Caco-2 (cell line): ENCODE measurements at regions not wholly inside any gene's neighbourhood (a gene's known extent, or its start where the extent isn't known, plus 50 kb on each side); places are given as distances from the start of the nearest gene placed in this dataset.
"Not testable (repeated sequence)": the region's sequence is repeated elsewhere in the genome, so short reads cannot be mapped to it uniquely, and the experiment has no call there.

Experiments
- BruUV-seq: library from RNA; stranded (reverse); fragments of 400-500 nt; replicated peaks from 2 replicates; lab custom pipeline; 2021; lab: Mats Ljungman, UMichigan
- CTCF ChIA-PET: fragments of 300-600 bp; sonication (Branson Sonifier 250); formaldehyde crosslinking; loops from one replicate; lab custom pipeline; 2022; ENCODE audit warnings: antibody characterized with exemption; lab: Charles Lee
- POLR2A ChIA-PET: fragments of 300-600 bp; sonication (Branson Sonifier 250); formaldehyde crosslinking; loops from one replicate; lab custom pipeline; 2022; ENCODE audit warnings: antibody characterized with exemption; lab: Charles Lee
- DNase-seq, 2 experiments: peaks; one replicate each; pipeline versions ENCODE4 v3.0.0 to v3.0.0-alpha.2; 2020 to 2022
- H3K27me3 ChIP-seq: replicated peaks from 2 replicates; pipeline ENCODE4 v1.6.0; 2011; ENCODE audit warnings: low read length; ENCODE audit not compliant: control insufficient read depth, insufficient read depth
- H3K36me3 ChIP-seq: 2 replicates; pipeline ENCODE4 v1.5.1; 2011; ENCODE audit warnings: low read length; ENCODE audit not compliant: control insufficient read depth, insufficient read depth
- H3K4me1 ChIP-seq: fragments of 250-450 bp; sonication (Bioruptor Pico); 2 replicates; pipeline ENCODE4 v1.5.1; 2020; ENCODE audit warnings: mild to moderate bottlenecking
- H3K4me3 ChIP-seq: 2 replicates; pipeline ENCODE4 v1.5.1; 2011; ENCODE audit warnings: low read depth, mild to moderate bottlenecking, control low read depth, low read length
- H3K9me3 ChIP-seq: fragments of 250-450 bp; sonication (Bioruptor Pico); 2 replicates; pipeline ENCODE4 v1.5.1; 2020; ENCODE audit warnings: mild to moderate bottlenecking, moderate library complexity
- H3K27ac Mint-ChIP-seq: one replicate; pipeline ENCODE4 v1.8.0; 2022; ENCODE audit warnings: mixed read lengths; ENCODE audit not compliant: unreplicated experiment
- H3K27me3 Mint-ChIP-seq: one replicate; pipeline ENCODE4 v1.8.0; 2022; ENCODE audit warnings: mixed read lengths; ENCODE audit not compliant: insufficient read depth, unreplicated experiment
- H3K36me3 Mint-ChIP-seq: one replicate; pipeline ENCODE4 v1.8.0; 2022; ENCODE audit warnings: mild to moderate bottlenecking, mixed read lengths; ENCODE audit not compliant: insufficient read depth, unreplicated experiment
- H3K4me1 Mint-ChIP-seq: one replicate; pipeline ENCODE4 v1.8.0; 2022; ENCODE audit warnings: low read depth, mixed read lengths; ENCODE audit not compliant: unreplicated experiment
- H3K4me3 Mint-ChIP-seq: one replicate; pipeline ENCODE4 v1.8.0; 2022; ENCODE audit warnings: mild to moderate bottlenecking, moderate library complexity, mixed read lengths; ENCODE audit not compliant: unreplicated experiment
- H3K9me3 Mint-ChIP-seq: one replicate; pipeline ENCODE4 v1.8.0; 2022; ENCODE audit warnings: mixed read lengths; ENCODE audit not compliant: unreplicated experiment
- CTCF ChIP-seq, 2 experiments: fragments of 200-600 bp in 1 of 2; IDR thresholded peaks; 1 replicate in 1 of 2; 2 replicates in 1 of 2; pipeline versions ENCODE4 v1.5.1 to v1.8.0; 2011 to 2022; ENCODE audit warnings: antibody characterized with exemption in 1 of 2, control low read depth in 1 of 2, inconsistent platforms in 1 of 2, low read depth in 1 of 2, low read length in 1 of 2, mild to moderate bottlenecking in 1 of 2, moderate library complexity in 1 of 2; ENCODE audit not compliant: insufficient read depth in 1 of 2, severe bottlenecking in 1 of 2, unreplicated experiment in 1 of 2
- intact Hi-C: fragments of 100-400 bp; cut with micrococcal nuclease; formaldehyde crosslinking; loops from one replicate; pipeline ENCODE4 v1.10.0; 2022; ENCODE audit not compliant: unreplicated experiment

GRCh38 chr5:37931541-37931940, 91.7 kb upstream of the GDNF start:
- H3K4me1 Mint-ChIP-seq, result no peaks in the 10 kb centered on the region
- no peaks in the 10 kb centered on the region for H3K36me3 Mint-ChIP-seq
- Histone ChIP-seq H3K27me3 (no peaks in the 10 kb centered on the region), H3K36me3 (no peaks in the 10 kb centered on the region), H3K4me1 (no peaks in the 10 kb centered on the region), H3K4me3 (no peak overlapping the region), H3K9me3 (no peaks in the 10 kb centered on the region; the same call in 1 of the 2 replicates)
- intact Hi-C loops, result loop anchor here (10.0 kb wide), 1 partner anchor 263 kb away; no protein-coding TSS in a partner anchor
- no peak for DNase-seq
- ChIA-PET POLR2A (no interaction called here), CTCF (no interaction called here)
- H3K27me3 Mint-ChIP-seq, result peaks cover 16% of the 10 kb centered on the region
- no peak overlapping the region for H3K4me3 Mint-ChIP-seq
- no peak for TF ChIP-seq CTCF (IDR thresholded peaks at IDR 0.05; ENCODE audit: insufficient read depth in 1 of 2, low read depth in 1 of 2, low read length in 1 of 2, severe bottlenecking in 1 of 2, unreplicated experiment in 1 of 2)
- BruUV-seq, result no TSS peak
- no peaks in the 10 kb centered on the region for H3K9me3 Mint-ChIP-seq
- no peak overlapping the region for H3K27ac Mint-ChIP-seq

GRCh38 chr5:37930350-37930749, 90.5 kb upstream of the GDNF start:
- no peak for DNase-seq
- intact Hi-C loops, result loop anchor here (10.0 kb wide), 1 partner anchor 264 kb away; no protein-coding TSS in a partner anchor
- no peak overlapping the region for H3K27ac Mint-ChIP-seq
- POLR2A ChIA-PET, result no interaction called here
- no peaks in the 10 kb centered on the region for H3K36me3 Mint-ChIP-seq
- Histone ChIP-seq H3K36me3 (no peaks in the 10 kb centered on the region), H3K9me3 (no peaks in the 10 kb centered on the region), H3K27me3 (no peaks in the 10 kb centered on the region), H3K4me1 (no peaks in the 10 kb centered on the region), H3K4me3 (no peak overlapping the region)
- H3K9me3 Mint-ChIP-seq, result no peaks in the 10 kb centered on the region
- H3K4me3 Mint-ChIP-seq, result no peak overlapping the region
- H3K4me1 Mint-ChIP-seq, result no peaks in the 10 kb centered on the region
- peaks cover 17% of the 10 kb centered on the region for H3K27me3 Mint-ChIP-seq
- CTCF ChIA-PET, result no interaction called here
- no peak for TF ChIP-seq CTCF (IDR thresholded peaks at IDR 0.05; ENCODE audit: insufficient read depth in 1 of 2, low read depth in 1 of 2, low read length in 1 of 2, severe bottlenecking in 1 of 2, unreplicated experiment in 1 of 2)
- no TSS peak for BruUV-seq

- Histone ChIP-seq H3K36me3 (no peaks in the 10 kb centered on the region), H3K27me3 (no peaks in the 10 kb centered on the region), H3K9me3 (no peaks in the 10 kb centered on the region), H3K4me3 (no peak overlapping the region), H3K4me1 (no peaks in the 10 kb centered on the region)
- intact Hi-C loops, result loop anchor here (10.0 kb wide), 1 partner anchor 265 kb away; no protein-coding TSS in a partner anchor
- no TSS peak for BruUV-seq
- H3K9me3 Mint-ChIP-seq, result no peaks in the 10 kb centered on the region
- ChIA-PET POLR2A (no interaction called here), CTCF (no interaction called here)
- H3K27me3 Mint-ChIP-seq, result peaks cover 17% of the 10 kb centered on the region
- H3K4me1 Mint-ChIP-seq, result no peaks in the 10 kb centered on the region
- H3K4me3 Mint-ChIP-seq, result no peak overlapping the region
- no peak for DNase-seq
- H3K36me3 Mint-ChIP-seq, result no peaks in the 10 kb centered on the region
- H3K27ac Mint-ChIP-seq, result no peak overlapping the region
- no peak for TF ChIP-seq CTCF (IDR thresholded peaks at IDR 0.05; ENCODE audit: insufficient read depth in 1 of 2, low read depth in 1 of 2, low read length in 1 of 2, severe bottlenecking in 1 of 2, unreplicated experiment in 1 of 2)
Observed at GRCh38 chr5:37929791-37930190, 90.0 kb upstream of the GDNF start.

- H3K4me3 ChIP-seq, H3K4me1 ChIP-seq, H3K27ac Mint-ChIP-seq, H3K36me3 ChIP-seq, DNase-seq, POLR2A ChIA-PET, H3K4me3 Mint-ChIP-seq, CTCF ChIA-PET, H3K36me3 Mint-ChIP-seq, intact Hi-C loops, H3K27me3 ChIP-seq, H3K4me1 Mint-ChIP-seq, H3K9me3 Mint-ChIP-seq, H3K9me3 ChIP-seq, BruUV-seq: not testable (repeated sequence)
- H3K27me3 Mint-ChIP-seq, result peaks cover 25% of the 10 kb centered on the region
Observed at GRCh38 chr5:37927753-37928152, 87.9 kb upstream of the GDNF start.
